ENCODE measurements at regions not wholly inside any gene's neighbourhood (a gene's known extent, or its start where the extent isn't known, plus 50 kb on each side); places are given as distances from the start of the nearest gene placed in this dataset.

DNA sequence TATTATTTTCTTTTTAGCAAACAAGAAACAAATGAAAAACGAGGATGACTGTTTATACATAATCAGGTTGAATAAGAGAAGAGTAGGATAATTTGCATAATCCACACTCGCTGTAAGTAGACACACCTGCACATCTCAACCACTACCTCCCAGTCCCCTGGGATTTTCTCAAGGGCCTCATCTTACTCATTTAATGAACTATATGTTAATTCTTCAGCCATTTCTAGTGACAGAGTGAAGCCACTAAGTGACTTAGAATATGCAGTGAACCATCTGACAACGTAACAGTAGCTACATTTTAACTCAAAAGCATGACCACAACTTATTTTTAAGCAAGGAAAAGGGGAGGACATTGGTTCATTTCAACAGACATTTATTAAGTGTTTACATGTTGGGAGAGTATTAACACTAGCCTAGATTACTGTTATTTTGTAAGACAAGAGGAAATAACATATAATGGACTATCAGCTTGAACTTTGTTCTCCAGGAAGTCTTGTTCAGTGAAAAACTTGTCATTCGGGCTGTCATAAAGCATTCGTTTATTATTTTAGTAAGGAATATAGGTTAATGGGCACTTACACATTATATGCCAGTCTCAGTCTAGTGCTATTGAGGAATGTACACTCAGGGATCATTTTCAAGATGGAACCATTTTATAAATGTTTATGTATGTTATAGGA is 173.0 kb upstream of the ROBO2 start:
- no peak for TF ChIP-seq TAF1 (IDR thresholded peaks at IDR 0.05; ENCODE audit: borderline replicate concordance, low read depth, low read length)
- TF ChIP-seq POLR2A (IDR thresholded peaks at IDR 0.05; ENCODE audit: low read depth, low read length) = no peak
- TF ChIP-seq POLR2AphosphoS5 (IDR thresholded peaks at IDR 0.05; ENCODE audit: low read depth, low read length) = no peak
- FAIRE-seq = no peak

GRCh38 chr3:76869726-76870384 is 170.0 kb upstream of the ROBO2 start:
- TF ChIP-seq POLR2A (IDR thresholded peaks at IDR 0.05; ENCODE audit: low read depth, low read length) = no peak
- no peak for TF ChIP-seq TAF1 (IDR thresholded peaks at IDR 0.05; ENCODE audit: borderline replicate concordance, low read depth, low read length)
- no peak for TF ChIP-seq POLR2AphosphoS5 (IDR thresholded peaks at IDR 0.05; ENCODE audit: low read depth, low read length)
- DNase-seq (ENCODE audit: insufficient read length) (no peak), FAIRE-seq (no peak)

More for the DNA sequence above, 173.0 kb upstream of the ROBO2 start:
- no peak for DNase-seq (ENCODE audit: insufficient read length)

DNA sequence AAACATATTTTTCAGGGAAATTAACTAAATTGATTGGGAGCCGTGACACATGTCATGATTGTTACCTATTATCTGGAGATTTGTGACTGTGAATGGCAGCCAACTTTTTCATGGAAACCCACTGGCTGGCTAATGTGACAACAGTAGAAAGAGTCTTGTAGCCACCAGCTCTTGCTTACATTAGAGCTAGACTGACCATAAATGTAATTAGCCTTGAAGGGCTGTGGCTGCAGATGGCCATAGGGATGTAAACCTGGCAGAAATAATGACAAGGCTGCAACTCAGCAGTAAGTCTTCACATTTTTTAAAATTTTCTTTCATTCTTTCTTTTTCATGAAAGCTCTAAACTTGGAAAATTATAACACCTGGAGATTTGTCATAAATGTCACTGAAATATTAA is 168.2 kb upstream of the ROBO2 start:
- DNase-seq (ENCODE audit: insufficient read length) (no peak), FAIRE-seq (no peak)

GRCh38 chr3:76872999-76873398 is 166.9 kb upstream of the ROBO2 start:
- TF ChIP-seq TAF1 (IDR thresholded peaks at IDR 0.05; ENCODE audit: borderline replicate concordance, low read depth, low read length) (no peak), POLR2A (IDR thresholded peaks at IDR 0.05; ENCODE audit: low read depth, low read length) (no peak), POLR2AphosphoS5 (IDR thresholded peaks at IDR 0.05; ENCODE audit: low read depth, low read length) (no peak)
- FAIRE-seq (no peak), DNase-seq (ENCODE audit: insufficient read length) (no peak)

More for the DNA sequence above, 168.2 kb upstream of the ROBO2 start:
- TF ChIP-seq POLR2AphosphoS5 (IDR thresholded peaks at IDR 0.05; ENCODE audit: low read depth, low read length) (no peak), POLR2A (IDR thresholded peaks at IDR 0.05; ENCODE audit: low read depth, low read length) (no peak), TAF1 (IDR thresholded peaks at IDR 0.05; ENCODE audit: borderline replicate concordance, low read depth, low read length) (no peak)

DNA sequence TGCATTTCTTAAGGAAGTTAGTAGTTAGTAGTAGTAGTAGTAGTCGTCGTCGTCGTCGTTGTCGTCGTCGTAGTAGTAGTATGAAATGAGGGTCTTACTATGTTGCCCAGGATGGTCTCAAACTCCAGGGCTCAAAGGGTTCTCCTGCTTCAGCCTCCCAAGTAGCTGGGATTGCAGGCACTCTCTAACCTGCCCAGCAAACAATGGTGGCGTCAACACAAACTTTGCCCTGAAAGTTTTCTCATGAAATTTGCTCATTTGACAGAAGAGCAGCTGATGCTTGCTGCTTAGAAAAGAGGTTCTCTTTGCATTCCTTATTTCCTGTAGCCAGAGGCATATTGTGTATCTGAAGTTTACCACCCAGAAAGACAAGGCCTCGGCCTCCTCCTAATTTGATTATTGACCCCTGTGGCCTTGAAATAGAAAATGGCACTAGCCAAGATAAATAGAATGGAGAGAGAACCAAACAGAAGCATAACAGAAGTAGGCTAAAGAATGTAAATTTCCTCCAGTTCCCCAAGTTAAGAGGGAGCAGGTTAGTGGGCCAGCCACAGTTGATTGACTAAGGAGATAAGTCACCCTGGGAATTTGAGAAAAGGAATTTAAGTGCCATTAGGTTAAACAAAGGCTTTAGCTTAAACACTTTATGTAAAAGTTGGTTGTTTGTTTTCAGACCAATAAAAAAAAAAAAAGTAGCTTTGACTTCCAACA is 166.2 kb upstream of the ROBO2 start:
- TF ChIP-seq POLR2AphosphoS5 (IDR thresholded peaks at IDR 0.05; ENCODE audit: low read depth, low read length) (no peak), TAF1 (IDR thresholded peaks at IDR 0.05; ENCODE audit: borderline replicate concordance, low read depth, low read length) (no peak), POLR2A (IDR thresholded peaks at IDR 0.05; ENCODE audit: low read depth, low read length) (no peak)
- no peak for DNase-seq (ENCODE audit: insufficient read length)
- no peak for FAIRE-seq

DNA sequence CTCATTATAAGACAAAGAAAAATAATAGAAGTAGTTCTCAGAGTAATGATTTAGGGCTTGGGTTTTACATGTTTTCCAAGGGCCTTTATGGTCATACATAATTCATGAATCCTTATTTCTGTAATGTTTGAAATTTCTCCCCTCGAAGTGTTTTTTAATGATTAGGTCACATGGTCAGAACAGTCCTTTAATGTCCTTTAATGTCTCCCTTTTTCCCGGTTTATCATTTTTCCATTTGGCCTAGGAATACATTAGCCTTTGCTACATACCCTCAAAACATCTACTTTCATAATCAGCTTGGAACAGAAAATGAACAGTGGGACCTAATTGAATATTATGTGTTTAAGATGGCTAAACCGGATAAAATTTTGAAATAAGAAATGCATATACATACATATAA is 159.9 kb upstream of the ROBO2 start:
- FAIRE-seq (no peak), DNase-seq (ENCODE audit: insufficient read length) (no peak)
- no peak for TF ChIP-seq TAF1 (IDR thresholded peaks at IDR 0.05; ENCODE audit: borderline replicate concordance, low read depth, low read length)
- no peak for TF ChIP-seq POLR2A (IDR thresholded peaks at IDR 0.05; ENCODE audit: low read depth, low read length)
- no peak for TF ChIP-seq POLR2AphosphoS5 (IDR thresholded peaks at IDR 0.05; ENCODE audit: low read depth, low read length)

DNA sequence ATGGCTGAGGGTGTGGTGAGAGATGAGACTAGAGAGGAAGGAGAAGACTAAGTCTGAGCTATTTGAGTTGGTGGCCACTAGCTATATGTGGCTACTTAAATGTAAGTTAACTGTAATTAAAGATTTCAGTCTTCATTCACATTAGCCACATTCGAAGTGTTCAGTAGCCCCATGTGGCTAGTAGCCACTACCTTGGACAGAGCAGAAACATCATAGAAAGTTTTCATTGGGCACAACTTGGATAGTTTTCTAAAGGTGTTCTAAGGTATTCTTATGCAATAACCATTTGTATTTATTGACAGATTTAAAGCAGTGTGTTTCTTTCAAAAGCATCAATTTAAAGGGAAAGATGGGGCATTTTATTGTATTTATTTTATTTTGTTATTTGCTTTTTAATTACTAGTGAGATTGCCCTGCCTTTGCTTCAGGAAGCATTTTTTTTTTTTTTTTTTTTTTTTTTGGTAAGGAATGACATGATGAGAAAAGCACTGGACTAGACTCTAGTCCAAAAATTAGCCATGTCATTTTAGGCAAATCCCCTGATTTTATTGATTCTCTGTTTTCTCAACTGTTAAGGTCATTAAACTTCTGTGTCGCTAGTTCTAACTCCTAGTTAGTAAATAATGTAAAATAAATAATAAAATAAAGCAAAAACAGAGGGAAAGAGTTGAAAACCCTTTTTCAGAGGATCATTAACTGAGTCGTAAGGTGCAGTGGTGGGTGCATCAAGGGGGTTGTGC is 153.0 kb upstream of the ROBO2 start:
- TF ChIP-seq POLR2AphosphoS5 (IDR thresholded peaks at IDR 0.05; ENCODE audit: low read depth, low read length) (no peak), TAF1 (IDR thresholded peaks at IDR 0.05; ENCODE audit: borderline replicate concordance, low read depth, low read length) (no peak), POLR2A (IDR thresholded peaks at IDR 0.05; ENCODE audit: low read depth, low read length) (no peak)
- FAIRE-seq (no peak), DNase-seq (ENCODE audit: insufficient read length) (no peak)

DNA sequence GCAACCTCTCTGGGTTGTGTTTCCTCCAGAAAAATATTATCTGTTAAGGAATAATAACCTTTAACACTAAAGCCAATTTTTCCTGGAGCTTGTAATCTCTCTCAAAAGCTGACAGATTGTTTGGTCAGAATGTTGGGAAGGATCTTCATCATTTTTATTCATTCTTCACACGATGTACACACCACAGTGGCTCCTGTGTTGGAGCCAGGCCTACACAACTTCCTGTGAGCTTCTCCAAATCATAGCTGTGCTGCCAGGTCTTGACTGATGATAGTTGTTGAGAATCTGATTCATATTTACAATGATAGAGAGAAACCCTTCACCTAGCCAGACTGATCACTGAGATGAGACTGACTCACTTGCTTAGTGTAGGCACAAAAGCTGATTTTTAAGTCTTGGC is 151.0 kb upstream of the ROBO2 start:
- TF ChIP-seq POLR2AphosphoS5 (IDR thresholded peaks at IDR 0.05; ENCODE audit: low read depth, low read length) = no peak
- no peak for TF ChIP-seq POLR2A (IDR thresholded peaks at IDR 0.05; ENCODE audit: low read depth, low read length)
- no peak for TF ChIP-seq TAF1 (IDR thresholded peaks at IDR 0.05; ENCODE audit: borderline replicate concordance, low read depth, low read length)
- FAIRE-seq (no peak), DNase-seq (ENCODE audit: insufficient read length) (no peak)

DNA sequence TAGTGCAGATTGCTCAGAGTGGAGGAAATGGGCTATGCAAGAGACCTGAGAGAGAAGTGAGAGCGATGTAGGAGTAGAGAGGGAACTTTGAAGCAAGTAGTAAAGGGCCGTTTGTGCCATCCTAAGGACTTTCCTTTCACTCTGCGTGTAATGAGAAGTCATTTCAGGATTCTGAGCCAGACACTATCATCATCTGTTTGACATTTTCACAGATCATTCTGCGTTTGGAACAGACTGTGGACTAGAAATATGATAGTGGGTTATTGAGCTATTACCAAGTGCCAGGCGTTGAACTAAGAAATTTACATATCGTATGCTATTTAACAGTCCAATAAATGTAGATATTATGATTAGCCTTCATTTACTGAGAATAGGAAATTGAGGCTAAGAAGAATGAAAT is 150.0 kb upstream of the ROBO2 start:
- no peak for TF ChIP-seq TAF1 (IDR thresholded peaks at IDR 0.05; ENCODE audit: borderline replicate concordance, low read depth, low read length)
- no peak for FAIRE-seq
- no peak for DNase-seq (ENCODE audit: insufficient read length)

GRCh38 chr3:76897076-76897475 is 142.8 kb upstream of the ROBO2 start:
- no peak for TF ChIP-seq TAF1 (IDR thresholded peaks at IDR 0.05; ENCODE audit: borderline replicate concordance, low read depth, low read length)
- no peak for TF ChIP-seq POLR2AphosphoS5 (IDR thresholded peaks at IDR 0.05; ENCODE audit: low read depth, low read length)
- no peak for TF ChIP-seq POLR2A (IDR thresholded peaks at IDR 0.05; ENCODE audit: low read depth, low read length)
- no peak for FAIRE-seq
- no peak for DNase-seq (ENCODE audit: insufficient read length)

GRCh38 chr3:76900596-76900995 is 139.3 kb upstream of the ROBO2 start:
- TF ChIP-seq TAF1 (IDR thresholded peaks at IDR 0.05; ENCODE audit: borderline replicate concordance, low read depth, low read length) = no peak
- TF ChIP-seq POLR2A (IDR thresholded peaks at IDR 0.05; ENCODE audit: low read depth, low read length) = no peak
- no peak for TF ChIP-seq POLR2AphosphoS5 (IDR thresholded peaks at IDR 0.05; ENCODE audit: low read depth, low read length)
- no peak for DNase-seq (ENCODE audit: insufficient read length)
- no peak for FAIRE-seq

Measured in GM12892 (cell line).